Raji (cell line): ENCODE measurements at regions not wholly inside any gene's neighbourhood (a gene's known extent, or its start where the extent isn't known, plus 50 kb on each side); places are given as distances from the start of the nearest gene placed in this dataset.

Experiments used
- POLR2A ChIP-seq: IDR thresholded peaks from 2 replicates; pipeline ENCODE4 v1.6.1; 2011; ENCODE audit warnings: low read depth, low read length, control low read depth; ENCODE audit not compliant: insufficient read depth

GRCh38 chr5:118518720-118519119 lies 469.6 kb downstream of the DTWD2 start:
- TF ChIP-seq POLR2A = no peak

- no peak for TF ChIP-seq POLR2A
Observed at GRCh38 chr5:118511846-118512245, 476.5 kb downstream of the DTWD2 start.

- no peak for TF ChIP-seq POLR2A
Observed at GRCh38 chr5:118506217-118506852, 482.0 kb downstream of the DTWD2 start.

GRCh38 chr5:118491351-118491750 lies 497.0 kb downstream of the DTWD2 start:
- TF ChIP-seq POLR2A = no peak

- no peak for TF ChIP-seq POLR2A
Observed at GRCh38 chr5:118486647-118487225, 501.6 kb downstream of the DTWD2 start.

GRCh38 chr5:118479285-118479684 lies 509.1 kb downstream of the DTWD2 start:
- no peak for TF ChIP-seq POLR2A

- no peak for TF ChIP-seq POLR2A
Observed at GRCh38 chr5:118478852-118479251, 509.5 kb downstream of the DTWD2 start.

- no peak for TF ChIP-seq POLR2A
Observed at GRCh38 chr5:118468085-118468484, 520.3 kb downstream of the DTWD2 start.

GRCh38 chr5:118467103-118467502 lies 521.2 kb downstream of the DTWD2 start:
- no peak for TF ChIP-seq POLR2A

GRCh38 chr5:118466418-118466817 lies 521.9 kb downstream of the DTWD2 start:
- no peak for TF ChIP-seq POLR2A

- TF ChIP-seq POLR2A = no peak
Observed at GRCh38 chr5:118461436-118461835, 526.9 kb downstream of the DTWD2 start.

- no peak for TF ChIP-seq POLR2A
Observed at GRCh38 chr5:118459490-118459889, 528.9 kb downstream of the DTWD2 start.

- TF ChIP-seq POLR2A = no peak
Observed at GRCh38 chr5:118456085-118456484, 532.3 kb downstream of the DTWD2 start.

- TF ChIP-seq POLR2A = no peak
Observed at GRCh38 chr5:118451697-118452247, 536.6 kb downstream of the DTWD2 start.

- TF ChIP-seq POLR2A = no peak
Observed at GRCh38 chr5:118450554-118451332, 537.6 kb downstream of the DTWD2 start.

GRCh38 chr5:118447350-118447749 lies 541.0 kb downstream of the DTWD2 start:
- no peak for TF ChIP-seq POLR2A
